NT2/D1 (cell line): ENCODE measurements at regions not wholly inside any gene's neighbourhood (a gene's known extent, or its start where the extent isn't known, plus 50 kb on each side); places are given as distances from the start of the nearest gene placed in this dataset.

ENCODE experiments used
- SUZ12 ChIP-seq: IDR thresholded peaks from 2 replicates; pipeline ENCODE4 v1.6.1; 2011; ENCODE audit not compliant: insufficient read length, insufficient read depth; ENCODE audit errors: extremely low read depth
- YY1 ChIP-seq: IDR thresholded peaks from 2 replicates; pipeline ENCODE4 v1.6.1; 2011; ENCODE audit not compliant: insufficient read length, insufficient read depth

GRCh38 chr3:112747624-112748023, 99.0 kb downstream of the CD200R1L start:
- TF ChIP-seq YY1 (no peak), SUZ12 (no peak)
